ENCODE measurements at regions not wholly inside any gene's neighbourhood (a gene's known extent, or its start where the extent isn't known, plus 50 kb on each side); places are given as distances from the start of the nearest gene placed in this dataset.

DNA sequence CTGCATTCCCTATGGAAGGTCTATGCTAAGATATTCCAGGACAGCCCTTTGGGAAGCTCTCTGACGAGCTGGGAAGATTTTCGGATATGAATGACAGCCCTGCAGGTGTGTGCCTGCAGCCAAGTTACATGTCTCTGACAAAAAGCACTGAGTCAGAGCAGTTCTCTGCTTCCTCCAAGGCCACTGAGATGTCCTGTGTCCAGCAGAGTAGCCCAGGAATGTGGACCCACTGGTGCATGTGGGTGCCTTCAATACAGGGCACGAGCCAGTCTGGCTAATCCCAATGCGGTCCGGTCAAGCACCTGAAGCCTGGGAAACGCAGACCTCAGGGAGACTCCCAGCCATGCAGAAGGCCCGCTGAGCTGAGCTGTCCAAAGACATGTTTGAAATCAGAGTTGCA is 565.7 kb downstream of the TCERG1L start:
- no peak for DNase-seq (ENCODE audit: low read depth)

DNA sequence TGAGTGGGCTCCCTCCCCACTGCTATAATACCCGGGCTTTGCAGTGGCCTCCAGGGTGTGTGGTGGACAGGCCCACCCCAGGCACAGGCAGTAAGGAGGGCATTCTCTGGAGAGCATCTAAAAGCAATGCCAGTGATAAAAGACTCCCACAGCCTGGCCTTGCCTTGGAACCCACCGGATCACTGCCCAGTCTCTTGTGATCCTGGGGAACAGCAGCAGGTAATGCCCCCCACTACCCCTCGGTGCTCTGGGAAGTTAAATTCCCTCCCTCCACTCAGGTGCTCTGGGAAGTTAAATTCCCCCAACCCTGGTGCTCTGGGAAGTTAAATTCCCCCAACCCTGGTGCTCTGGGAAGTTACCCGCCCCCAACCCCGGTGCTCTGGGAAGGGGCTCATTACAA is 565.2 kb downstream of the TCERG1L start:
- no peak for DNase-seq (ENCODE audit: low read depth)

GRCh38 chr10:130747356-130747755 is 564.2 kb downstream of the TCERG1L start:
- DNase-seq (ENCODE audit: low read depth), result no peak

DNA sequence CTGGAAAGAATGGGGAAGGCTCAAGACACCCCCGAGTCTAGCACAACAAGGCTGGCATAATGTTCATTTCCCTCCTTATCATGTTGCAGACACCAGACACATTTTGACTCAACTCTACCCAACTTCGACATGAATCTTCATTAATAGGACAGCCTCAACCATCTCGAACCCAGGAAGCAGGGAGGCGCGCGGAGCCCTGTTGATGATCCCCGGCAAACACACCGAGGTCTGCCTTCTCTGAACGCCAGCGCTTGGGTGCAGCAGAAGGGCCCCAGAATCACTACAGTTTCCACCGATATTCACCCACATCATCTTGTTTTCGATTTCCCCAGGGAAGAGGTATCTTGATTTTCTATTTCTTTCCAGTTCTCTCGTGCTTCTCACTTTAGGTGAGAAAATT is 563.6 kb downstream of the TCERG1L start:
- DNase-seq (ENCODE audit: low read depth), result no peak

DNA sequence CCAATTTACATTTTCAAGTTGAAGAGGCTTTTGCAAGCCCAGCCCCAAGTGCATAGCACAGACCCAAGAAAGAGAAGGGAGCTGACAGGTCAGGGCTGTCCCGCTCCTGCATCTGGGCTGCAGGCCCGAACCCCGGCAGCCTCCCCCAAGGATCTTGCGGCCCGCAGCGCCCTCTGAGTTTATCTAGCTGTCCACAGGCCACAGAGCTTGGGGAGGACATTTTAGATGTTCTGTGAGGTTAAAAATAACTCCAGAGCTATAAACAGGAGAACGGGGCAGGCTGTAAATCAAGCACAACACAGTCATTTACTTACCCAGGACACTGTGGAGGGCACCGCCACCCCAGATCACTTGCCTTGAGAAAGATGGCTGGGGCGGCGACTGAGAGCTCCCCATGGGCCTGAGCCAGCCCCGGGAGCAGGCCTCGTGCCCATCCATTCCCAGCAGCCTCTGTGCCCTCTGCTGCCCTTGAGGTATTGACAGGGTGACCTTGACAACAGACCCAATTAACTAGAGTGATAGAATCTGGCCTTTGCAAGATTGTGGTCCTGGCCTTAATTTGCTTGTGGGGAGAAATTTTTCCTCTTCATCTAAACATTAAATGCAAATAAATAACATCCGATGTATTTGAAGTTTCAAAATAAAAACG is 563.0 kb downstream of the TCERG1L start:
- DNase-seq (ENCODE audit: low read depth), result no peak

DNA sequence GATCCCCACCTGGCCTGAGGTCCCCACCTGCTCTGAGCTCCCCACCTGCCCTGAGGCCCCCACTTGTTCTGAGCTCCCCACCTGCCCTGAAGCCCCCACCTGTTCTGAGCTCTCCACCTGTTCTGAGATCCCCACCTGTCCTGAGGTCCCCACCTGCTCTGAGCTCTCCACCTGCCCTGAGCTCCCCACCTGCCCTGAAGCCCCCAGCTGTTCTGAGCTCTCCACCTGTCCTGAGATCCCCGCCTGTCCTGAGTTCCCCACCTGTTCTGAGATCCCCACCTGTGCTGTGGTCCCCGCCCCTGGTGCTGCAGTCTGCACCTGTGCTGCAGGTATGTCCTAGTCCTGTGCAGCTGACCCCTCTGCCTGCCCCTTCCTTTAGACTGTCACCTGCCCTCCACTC is 561.6 kb downstream of the TCERG1L start:
- DNase-seq (ENCODE audit: low read depth), result no peak

DNA sequence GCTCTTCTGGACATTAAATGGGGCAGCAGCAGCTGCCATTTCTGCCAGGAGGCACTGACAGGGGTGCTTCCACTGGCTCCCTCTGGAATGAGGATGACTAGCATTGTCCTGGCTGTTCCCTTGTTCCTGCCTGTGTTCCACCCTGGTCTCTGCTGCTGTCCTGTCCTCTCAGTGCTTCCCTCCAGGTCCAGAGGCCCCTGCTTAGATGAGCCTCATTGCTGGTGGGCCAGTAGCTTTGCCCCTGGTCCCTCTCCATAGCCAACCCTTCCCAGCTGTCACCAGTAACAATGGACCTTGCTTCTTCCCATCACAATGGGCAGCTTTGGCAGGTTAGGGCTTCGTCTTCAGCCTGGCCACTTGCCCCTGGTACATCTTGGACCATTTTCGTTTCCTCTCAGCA is 561.1 kb downstream of the TCERG1L start:
- DNase-seq (ENCODE audit: low read depth), result no peak

GRCh38 chr10:130751106-130751840 is 560.2 kb downstream of the TCERG1L start:
- DNase-seq (ENCODE audit: low read depth), result no peak

GRCh38 chr10:130751851-130752250 is 559.7 kb downstream of the TCERG1L start:
- no peak for DNase-seq (ENCODE audit: low read depth)

DNA sequence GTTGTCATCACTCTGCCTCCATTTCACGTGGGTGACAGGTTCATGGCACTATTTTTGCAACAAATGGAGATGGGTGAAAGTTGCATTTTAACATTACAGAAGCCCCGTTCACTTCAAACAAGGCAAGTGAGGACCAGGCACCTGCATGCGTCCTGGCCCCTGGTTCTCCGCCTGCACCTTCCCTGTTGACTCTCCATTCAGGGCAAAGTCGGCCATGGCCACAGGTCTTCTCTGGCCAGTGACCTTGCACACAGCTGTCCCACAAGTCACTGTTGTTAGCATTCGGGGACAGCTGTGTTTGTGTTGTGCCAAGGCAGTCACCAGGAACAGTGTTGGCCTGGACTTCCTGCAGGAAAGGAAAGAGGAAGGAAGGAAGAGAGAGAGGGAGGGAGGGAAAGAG is 554.9 kb downstream of the TCERG1L start:
- no peak for DNase-seq (ENCODE audit: low read depth)

DNA sequence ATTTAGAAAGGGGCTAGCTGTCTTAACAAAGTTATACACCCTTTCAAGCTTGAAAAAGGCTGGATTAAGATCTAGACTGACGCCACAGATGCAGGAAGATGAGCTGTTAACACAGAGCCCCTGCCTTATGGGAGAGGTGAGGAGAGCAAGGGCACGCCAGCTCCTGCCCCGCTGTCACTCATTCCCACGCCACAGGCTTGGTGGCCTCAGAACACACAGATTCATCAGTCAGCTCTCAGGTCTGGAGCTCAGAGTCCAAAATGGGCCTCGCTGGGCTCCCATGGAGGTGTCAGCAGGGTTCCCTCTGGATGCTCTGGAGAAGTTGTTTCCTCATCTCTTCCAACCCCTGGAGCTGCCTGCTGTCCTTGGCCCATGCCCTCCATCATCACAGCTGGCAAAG is 554.2 kb downstream of the TCERG1L start:
- DNase-seq (ENCODE audit: low read depth), result no peak

GRCh38 chr10:130757821-130758489 is 553.6 kb downstream of the TCERG1L start:
- DNase-seq (ENCODE audit: low read depth), result no peak

DNA sequence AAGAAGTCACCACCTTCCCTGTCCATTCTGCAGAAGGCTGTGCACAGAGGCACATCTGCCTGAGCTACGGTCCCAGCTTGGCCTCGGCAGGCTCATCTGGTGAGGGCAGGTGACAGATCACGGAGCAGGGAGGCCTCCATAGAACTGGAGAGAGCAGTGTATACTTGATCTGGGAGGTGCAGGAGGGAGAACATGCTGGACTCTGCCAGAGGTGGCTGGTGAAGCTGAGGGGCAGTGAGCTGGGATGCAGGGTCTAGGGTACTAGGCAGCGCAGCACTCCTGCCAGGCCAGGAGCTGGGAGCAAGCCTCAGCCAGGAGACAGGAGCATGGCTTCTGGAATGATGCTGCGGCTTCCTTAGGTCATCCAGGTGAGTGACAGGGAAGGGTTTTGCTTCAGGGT is 553.0 kb downstream of the TCERG1L start:
- no peak for DNase-seq (ENCODE audit: low read depth)

GRCh38 chr10:130761032-130761575 is 550.4 kb downstream of the TCERG1L start:
- DNase-seq (ENCODE audit: low read depth), result no peak

- no peak for DNase-seq (ENCODE audit: low read depth)
Measured at GRCh38 chr10:130761788-130762301, 549.7 kb downstream of the TCERG1L start.

- no peak for DNase-seq (ENCODE audit: low read depth)
Measured at GRCh38 chr10:130762491-130762890, 549.0 kb downstream of the TCERG1L start.

GRCh38 chr10:130763071-130763470 is 548.5 kb downstream of the TCERG1L start:
- DNase-seq (ENCODE audit: low read depth), result no peak

DNA sequence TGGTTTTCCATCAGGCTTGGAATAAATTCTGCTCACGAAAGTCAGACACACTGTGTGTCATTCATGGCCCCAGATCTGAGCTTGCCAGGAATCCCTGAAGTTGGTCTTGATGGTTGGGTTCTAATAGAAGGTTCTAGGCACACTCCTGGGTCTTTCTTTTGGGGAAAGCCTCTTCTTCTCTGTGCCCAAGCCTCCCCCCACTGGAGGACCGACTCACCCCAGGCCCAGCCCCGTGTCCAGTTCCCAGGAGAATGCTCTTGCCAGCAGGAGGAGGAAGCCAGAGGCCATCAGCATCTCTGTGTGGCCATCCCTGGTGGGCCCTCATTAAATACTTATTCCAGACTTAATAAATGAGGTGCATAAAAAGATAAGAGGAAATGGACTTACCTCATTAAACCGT is 548.0 kb downstream of the TCERG1L start:
- DNase-seq (ENCODE audit: low read depth), result no peak

GRCh38 chr10:130764651-130765050 is 546.9 kb downstream of the TCERG1L start:
- DNase-seq (ENCODE audit: low read depth), result no peak

GRCh38 chr10:130766071-130766470 is 545.5 kb downstream of the TCERG1L start:
- no peak for DNase-seq (ENCODE audit: low read depth)

- DNase-seq (ENCODE audit: low read depth), result no peak
Measured at GRCh38 chr10:130767116-130767730, 544.3 kb downstream of the TCERG1L start.
